Nephron (organoid): ENCODE measurements at regions not wholly inside any gene's neighbourhood (a gene's known extent, or its start where the extent isn't known, plus 50 kb on each side); places are given as distances from the start of the nearest gene placed in this dataset.
A peak's percentile ranks its signal among the peaks of the same experiment; 100 is the strongest.
"Not testable (repeated sequence)": the region's sequence is repeated elsewhere in the genome, so short reads cannot be mapped to it uniquely, and the experiment has no call there.

Experiments used
- H3K27ac Mint-ChIP-seq, 3 experiments: 2 replicates each; pipeline ENCODE4 v1.8.0; 2020; ENCODE audit warnings: mixed read lengths in 3 of 3, mild to moderate bottlenecking in 2 of 3, moderate library complexity in 1 of 3
- H3K27me3 Mint-ChIP-seq: 2 replicates; pipeline ENCODE4 v1.8.0; 2021; ENCODE audit warnings: low read depth, mild to moderate bottlenecking, moderate library complexity, mixed read lengths
- H3K36me3 Mint-ChIP-seq: 2 replicates; pipeline ENCODE4 v1.8.0; 2020; ENCODE audit warnings: low read depth, mixed read lengths
- H3K4me1 Mint-ChIP-seq: 2 replicates; pipeline ENCODE4 v1.8.0; 2020; ENCODE audit warnings: mixed read lengths
- H3K4me3 Mint-ChIP-seq, 3 experiments: 2 replicates each; pipeline ENCODE4 v1.8.0; 2020; ENCODE audit warnings: mild to moderate bottlenecking in 3 of 3, mixed read lengths in 3 of 3, moderate library complexity in 2 of 3
- H3K9me3 Mint-ChIP-seq: 2 replicates; pipeline ENCODE4 v1.8.0; 2020; ENCODE audit warnings: mixed read lengths
- TF ChIP-seq, protein P1 (sequence below), 3 experiments: fragments of 200-600 bp; sonication (generic); IDR thresholded peaks; one replicate each; pipeline ENCODE4 v1.5.0; 2021; ENCODE audit warnings: antibody characterized with exemption in 3 of 3; ENCODE audit not compliant: unreplicated experiment in 3 of 3

DNA sequence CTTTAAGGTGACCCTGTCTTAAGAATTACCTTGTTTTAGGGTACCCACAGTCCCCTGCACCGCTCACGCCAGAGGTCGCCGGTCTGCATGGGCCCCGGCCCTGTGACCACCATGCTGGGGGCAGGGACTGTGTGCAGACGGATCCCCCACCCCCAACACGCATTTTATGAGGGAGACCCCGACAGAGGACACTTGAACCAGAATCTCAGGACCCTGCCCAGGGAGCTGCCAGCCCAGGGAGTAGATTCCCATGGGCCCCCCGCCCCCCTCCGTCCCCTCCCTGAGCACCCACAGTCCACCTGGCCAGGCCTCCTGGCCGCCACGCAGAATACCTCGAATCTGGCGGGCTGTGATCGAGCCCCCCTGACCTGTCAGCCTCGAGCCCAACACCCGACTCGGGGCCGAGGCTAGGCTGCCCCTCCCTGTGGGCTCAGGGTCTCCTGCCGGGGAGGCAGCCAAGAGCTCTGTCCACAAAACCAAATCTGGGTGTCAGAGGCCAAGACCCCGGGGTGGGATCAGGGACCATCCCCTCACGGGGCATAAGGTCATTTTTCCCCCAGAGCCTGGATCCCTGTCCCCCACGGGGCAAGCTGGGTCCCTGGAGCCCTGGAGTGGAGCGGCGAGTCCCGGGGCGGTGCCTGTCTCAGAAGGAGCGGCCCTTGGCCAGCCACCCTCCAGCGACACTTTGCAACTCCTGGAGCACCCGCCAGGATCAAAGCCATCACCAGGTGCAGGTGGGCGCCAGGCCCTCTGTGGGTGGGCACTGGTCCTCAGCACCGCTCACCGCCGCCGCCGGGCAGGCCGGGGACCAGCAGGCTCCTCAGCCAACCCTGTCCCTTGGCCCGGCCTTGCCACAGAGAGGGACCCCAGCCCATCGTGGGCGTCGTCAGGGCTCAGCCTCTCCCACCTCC lies 155.8 kb upstream of the PKP2 start:
- Mint-ChIP-seq H3K27me3 (peaks cover 5% of the 10 kb centered on the region), H3K36me3 (no peaks in the 10 kb centered on the region), H3K27ac (no peak overlapping the region), H3K4me1 (no peaks in the 10 kb centered on the region), H3K9me3 (no peaks in the 10 kb centered on the region), H3K4me3 (no peak overlapping the region)
- TF ChIP-seq, protein P1, sequence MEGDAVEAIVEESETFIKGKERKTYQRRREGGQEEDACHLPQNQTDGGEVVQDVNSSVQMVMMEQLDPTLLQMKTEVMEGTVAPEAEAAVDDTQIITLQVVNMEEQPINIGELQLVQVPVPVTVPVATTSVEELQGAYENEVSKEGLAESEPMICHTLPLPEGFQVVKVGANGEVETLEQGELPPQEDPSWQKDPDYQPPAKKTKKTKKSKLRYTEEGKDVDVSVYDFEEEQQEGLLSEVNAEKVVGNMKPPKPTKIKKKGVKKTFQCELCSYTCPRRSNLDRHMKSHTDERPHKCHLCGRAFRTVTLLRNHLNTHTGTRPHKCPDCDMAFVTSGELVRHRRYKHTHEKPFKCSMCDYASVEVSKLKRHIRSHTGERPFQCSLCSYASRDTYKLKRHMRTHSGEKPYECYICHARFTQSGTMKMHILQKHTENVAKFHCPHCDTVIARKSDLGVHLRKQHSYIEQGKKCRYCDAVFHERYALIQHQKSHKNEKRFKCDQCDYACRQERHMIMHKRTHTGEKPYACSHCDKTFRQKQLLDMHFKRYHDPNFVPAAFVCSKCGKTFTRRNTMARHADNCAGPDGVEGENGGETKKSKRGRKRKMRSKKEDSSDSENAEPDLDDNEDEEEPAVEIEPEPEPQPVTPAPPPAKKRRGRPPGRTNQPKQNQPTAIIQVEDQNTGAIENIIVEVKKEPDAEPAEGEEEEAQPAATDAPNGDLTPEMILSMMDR (IDR thresholded peaks at IDR 0.05; ENCODE audit: unreplicated experiment in 3 of 3): no peak

DNA sequence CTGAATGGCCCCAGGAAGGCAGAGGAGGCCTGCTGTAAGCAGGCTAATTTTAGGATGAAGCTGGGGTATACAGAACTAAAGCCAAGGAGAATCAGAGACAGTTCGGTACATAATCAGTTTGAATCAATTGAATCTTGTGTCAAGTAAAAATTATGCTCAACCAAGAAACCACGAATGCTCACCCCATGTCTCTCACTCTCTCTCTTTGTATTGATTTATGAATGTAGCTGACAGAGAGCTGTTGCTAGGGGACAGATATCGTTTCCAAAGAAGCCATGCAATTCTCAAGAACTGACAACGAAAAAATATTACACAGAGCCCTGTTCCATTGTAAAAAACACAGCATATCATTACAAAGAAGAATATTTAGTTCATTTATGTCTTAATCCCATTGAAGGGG lies 151.1 kb upstream of the PKP2 start:
- TF ChIP-seq, protein P1 (IDR thresholded peaks at IDR 0.05; ENCODE audit: unreplicated experiment in 3 of 3): no peak
- H3K27ac Mint-ChIP-seq: no peak overlapping the region
- peaks cover 6% of the 10 kb centered on the region for H3K4me1 Mint-ChIP-seq
- H3K36me3 Mint-ChIP-seq: no peaks in the 10 kb centered on the region
- no peak overlapping the region for H3K4me3 Mint-ChIP-seq
- no peaks in the 10 kb centered on the region for H3K9me3 Mint-ChIP-seq
- peaks cover 3% of the 10 kb centered on the region for H3K27me3 Mint-ChIP-seq

DNA sequence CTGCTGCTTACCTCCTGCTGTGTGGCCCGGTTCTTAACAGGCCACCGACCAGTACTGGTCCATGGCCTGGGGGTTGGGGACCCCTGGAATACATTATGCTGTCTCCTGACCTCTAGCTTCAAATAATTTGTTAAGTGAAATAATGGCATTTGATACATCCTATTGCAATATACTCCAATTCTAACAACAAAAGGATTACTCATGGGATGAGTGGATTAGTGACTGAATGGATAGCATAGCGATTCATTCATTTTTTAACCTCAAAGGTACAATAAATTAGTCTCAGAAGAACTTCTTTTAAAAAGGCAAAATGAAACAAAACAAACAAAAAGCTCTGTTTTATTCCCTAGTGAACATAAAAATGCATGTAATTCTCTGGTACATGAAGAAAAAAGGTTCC lies 147.9 kb upstream of the PKP2 start:
- Mint-ChIP-seq H3K4me1 (peaks cover 6% of the 10 kb centered on the region), H3K36me3 (no peaks in the 10 kb centered on the region), H3K27ac (no peak overlapping the region), H3K4me3 (no peak overlapping the region), H3K27me3 (peaks cover 3% of the 10 kb centered on the region), H3K9me3 (peaks cover 7% of the 10 kb centered on the region)
- TF ChIP-seq, protein P1 (IDR thresholded peaks at IDR 0.05; ENCODE audit: unreplicated experiment in 3 of 3): no peak

DNA sequence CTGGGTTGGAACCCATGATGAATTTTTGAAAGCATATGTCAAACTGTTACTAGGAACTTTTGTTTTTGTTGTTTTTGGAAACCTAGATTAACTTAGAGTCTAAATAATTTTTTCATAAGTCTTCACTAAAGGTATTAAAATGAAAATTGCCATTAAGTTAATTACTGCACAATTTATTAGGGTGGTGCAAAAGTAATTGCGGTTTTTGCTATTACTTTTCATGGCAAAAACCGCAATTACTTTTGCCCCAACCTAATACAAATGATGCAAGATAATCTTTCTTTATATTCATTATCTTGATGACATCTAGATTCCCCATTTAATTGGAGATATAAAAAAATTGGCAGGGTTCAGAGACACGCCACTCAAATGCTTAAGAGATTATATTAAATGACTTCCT lies 145.0 kb upstream of the PKP2 start:
- TF ChIP-seq, protein P1 (IDR thresholded peaks at IDR 0.05; ENCODE audit: unreplicated experiment in 3 of 3): no peak
- Mint-ChIP-seq H3K36me3 (no peaks in the 10 kb centered on the region), H3K4me1 (peaks cover 6% of the 10 kb centered on the region), H3K4me3 (no peak overlapping the region), H3K27ac (peak overlapping the region in 1 of 3 experiments; percentile 84), H3K27me3 (peaks cover 3% of the 10 kb centered on the region), H3K9me3 (peaks cover 7% of the 10 kb centered on the region)

DNA sequence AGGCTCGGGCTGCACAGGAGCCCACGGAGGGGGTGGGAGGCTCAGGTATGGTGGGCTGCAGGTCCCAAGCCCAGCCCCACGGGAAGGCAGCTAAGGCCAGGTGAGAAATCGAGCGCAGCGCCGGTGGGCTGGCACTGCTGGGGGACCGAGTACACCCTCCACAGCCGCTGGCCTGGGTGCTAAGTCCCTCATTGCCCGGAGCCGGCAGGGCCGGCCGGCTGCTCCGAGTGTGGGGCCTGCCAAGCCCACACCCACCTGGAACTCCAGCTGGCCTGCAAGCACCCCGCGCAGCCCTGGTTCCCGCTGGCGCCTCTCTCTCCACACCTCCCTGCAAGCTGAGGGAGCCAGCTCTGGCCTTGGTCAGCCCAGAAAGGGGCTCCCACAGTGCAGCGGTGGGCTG lies 137.4 kb upstream of the PKP2 start:
- H3K36me3 Mint-ChIP-seq, H3K27me3 Mint-ChIP-seq, H3K27ac Mint-ChIP-seq, H3K4me1 Mint-ChIP-seq, H3K4me3 Mint-ChIP-seq: not testable (repeated sequence)
- H3K9me3 Mint-ChIP-seq: peaks cover 28% of the 10 kb centered on the region

DNA sequence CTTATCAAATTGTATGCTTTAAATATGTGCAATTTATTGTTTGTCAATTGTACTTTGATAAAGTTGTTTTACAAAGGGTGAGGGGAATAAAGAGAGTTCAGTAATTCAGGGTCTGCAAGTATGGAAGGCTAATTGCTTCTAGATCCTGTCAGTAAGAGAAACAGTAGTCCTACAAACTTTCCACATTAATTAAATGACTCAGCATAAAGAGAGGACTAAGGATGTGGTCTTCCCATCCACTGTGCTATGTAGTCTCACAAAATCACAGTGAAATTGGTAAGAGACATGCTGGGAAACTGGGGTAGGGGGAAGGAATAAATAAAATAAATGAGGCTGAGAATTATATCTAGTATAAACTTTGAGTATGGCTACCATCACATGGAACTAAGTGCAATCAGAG lies 130.2 kb upstream of the PKP2 start:
- H3K27me3 Mint-ChIP-seq: no peaks in the 10 kb centered on the region
- H3K9me3 Mint-ChIP-seq: peaks cover 12% of the 10 kb centered on the region
- H3K27ac Mint-ChIP-seq: no peak overlapping the region
- TF ChIP-seq, protein P1 (IDR thresholded peaks at IDR 0.05; ENCODE audit: unreplicated experiment in 3 of 3): no peak
- H3K4me3 Mint-ChIP-seq: no peak overlapping the region
- H3K36me3 Mint-ChIP-seq: no peaks in the 10 kb centered on the region
- no peaks in the 10 kb centered on the region for H3K4me1 Mint-ChIP-seq

DNA sequence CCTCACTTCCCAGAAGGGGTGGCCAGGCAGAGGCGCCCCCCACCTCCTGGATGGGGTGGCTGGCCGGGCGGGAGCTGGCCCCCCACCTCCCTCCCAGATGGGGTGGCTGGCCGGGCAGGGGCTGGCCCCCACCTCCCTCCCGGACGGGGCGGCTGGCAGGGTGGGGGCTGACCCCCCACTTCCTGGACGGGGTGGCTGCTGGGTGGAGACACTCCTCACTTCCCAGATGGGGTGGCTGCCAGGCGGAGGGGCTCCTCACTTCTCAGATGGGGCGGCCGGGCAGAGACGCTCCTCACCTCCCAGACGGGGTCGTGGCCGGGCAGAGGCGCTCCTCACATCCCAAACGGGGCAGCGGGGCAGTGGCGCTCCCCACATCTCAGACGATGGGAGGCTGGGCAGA lies 126.1 kb upstream of the PKP2 start:
- not testable (repeated sequence) for H3K36me3 Mint-ChIP-seq, H3K4me1 Mint-ChIP-seq, H3K4me3 Mint-ChIP-seq, H3K27me3 Mint-ChIP-seq, H3K27ac Mint-ChIP-seq
- H3K9me3 Mint-ChIP-seq: peaks cover 23% of the 10 kb centered on the region

DNA sequence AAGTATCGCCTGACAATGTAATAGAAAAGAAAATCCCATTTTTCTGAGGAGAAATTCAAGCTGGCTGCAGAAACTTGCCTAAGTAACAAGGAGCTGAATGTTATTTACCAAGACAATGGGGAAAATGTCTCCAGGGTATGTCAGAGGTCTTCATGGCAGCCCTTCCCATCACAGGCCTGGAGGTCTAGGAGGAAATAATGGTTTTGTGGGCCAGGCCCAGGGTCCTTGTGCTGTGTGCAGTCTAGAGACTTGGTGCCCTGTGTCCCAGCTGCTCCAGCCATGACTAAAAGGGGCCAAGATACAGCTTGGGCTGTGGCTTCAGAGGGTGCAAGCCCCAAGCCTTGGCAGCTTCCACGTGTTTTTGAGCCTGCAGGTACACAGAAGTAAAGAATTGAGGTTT lies 120.5 kb upstream of the PKP2 start:
- H3K9me3 Mint-ChIP-seq: peaks cover 38% of the 10 kb centered on the region
- H3K4me3 Mint-ChIP-seq, H3K27ac Mint-ChIP-seq, H3K4me1 Mint-ChIP-seq, H3K36me3 Mint-ChIP-seq, H3K27me3 Mint-ChIP-seq: not testable (repeated sequence)
